Stimulated activated naive CD8-positive, alpha-beta T cell treated with anti-CD3 and anti-CD28 coated beads, Interleukin-15, Interleukin-2, amounts not matched to agents 100 U/mL and 50 U/mL, for 24 hours (primary cell): ENCODE measurements at regions not wholly inside any gene's neighbourhood (a gene's known extent, or its start where the extent isn't known, plus 50 kb on each side); places are given as distances from the start of the nearest gene placed in this dataset.

Experiments
- ATAC-seq: fragments of 150-1000 bp; cut with Tn5 transposase; one replicate; pipeline ENCODE4 v1.10.0; 2021
- DNase-seq: peaks from one replicate; pipeline ENCODE4 v3.0.0; 2021

- no peak for DNase-seq
- ATAC-seq, result no peak
These were observed 156.0 kb downstream of the MAF start for GRCh38 chr16:79444572-79444971.

- DNase-seq, result no peak
- ATAC-seq, result no peak
These were observed 160.6 kb downstream of the MAF start for GRCh38 chr16:79439901-79440300.

- DNase-seq, result no peak
- ATAC-seq, result no peak
These were observed 162.5 kb downstream of the MAF start for GRCh38 chr16:79437764-79438751.

- DNase-seq (no peak), ATAC-seq (no peak)
These were observed 163.7 kb downstream of the MAF start for GRCh38 chr16:79436885-79437284.

DNA sequence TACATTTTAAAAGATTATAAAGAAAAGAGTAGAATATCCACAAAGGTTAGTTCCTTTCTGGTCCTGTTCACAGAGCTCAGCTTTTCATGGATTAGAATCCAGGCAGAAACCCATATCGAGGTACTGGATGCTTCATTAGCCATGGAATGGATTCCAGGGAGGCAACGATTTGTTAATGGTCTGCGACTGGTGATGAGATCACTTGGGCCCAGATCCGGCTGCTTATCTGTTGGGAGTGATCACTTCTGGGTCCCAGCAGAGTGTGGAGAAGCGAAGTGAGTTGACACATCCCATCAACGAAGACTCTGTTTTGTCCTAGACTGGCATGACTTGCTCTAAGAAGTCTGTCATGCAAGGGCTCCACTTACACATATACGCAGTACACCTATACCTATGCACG is 165.8 kb downstream of the MAF start:
- ATAC-seq, result no peak

DNA sequence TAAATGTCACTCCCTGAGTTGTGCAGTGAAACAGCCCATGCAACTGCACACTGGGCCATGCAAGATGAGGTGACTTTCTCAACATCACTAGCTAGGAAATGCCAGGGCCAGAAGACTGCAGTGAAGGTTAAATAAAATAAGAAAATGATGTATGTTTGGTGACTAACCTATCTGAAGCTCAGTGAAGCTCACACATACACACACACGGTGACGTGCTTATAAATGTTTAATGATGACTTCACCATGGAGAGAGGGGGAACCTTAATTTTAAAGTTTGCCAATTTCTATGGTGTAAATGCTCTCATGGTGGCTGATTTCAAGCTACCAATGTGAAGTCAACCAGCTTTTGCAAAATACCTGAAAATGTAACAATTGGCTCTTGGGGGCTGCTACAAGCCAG is 166.4 kb downstream of the MAF start:
- DNase-seq (no peak), ATAC-seq (no peak)

More for the DNA sequence above, 165.8 kb downstream of the MAF start:
- DNase-seq, result no peak

GRCh38 chr16:79431923-79432322 is 168.6 kb downstream of the MAF start:
- ATAC-seq (no peak), DNase-seq (no peak)

- ATAC-seq, result no peak
- DNase-seq, result no peak
These were observed 170.3 kb downstream of the MAF start for GRCh38 chr16:79430191-79430678.

DNA sequence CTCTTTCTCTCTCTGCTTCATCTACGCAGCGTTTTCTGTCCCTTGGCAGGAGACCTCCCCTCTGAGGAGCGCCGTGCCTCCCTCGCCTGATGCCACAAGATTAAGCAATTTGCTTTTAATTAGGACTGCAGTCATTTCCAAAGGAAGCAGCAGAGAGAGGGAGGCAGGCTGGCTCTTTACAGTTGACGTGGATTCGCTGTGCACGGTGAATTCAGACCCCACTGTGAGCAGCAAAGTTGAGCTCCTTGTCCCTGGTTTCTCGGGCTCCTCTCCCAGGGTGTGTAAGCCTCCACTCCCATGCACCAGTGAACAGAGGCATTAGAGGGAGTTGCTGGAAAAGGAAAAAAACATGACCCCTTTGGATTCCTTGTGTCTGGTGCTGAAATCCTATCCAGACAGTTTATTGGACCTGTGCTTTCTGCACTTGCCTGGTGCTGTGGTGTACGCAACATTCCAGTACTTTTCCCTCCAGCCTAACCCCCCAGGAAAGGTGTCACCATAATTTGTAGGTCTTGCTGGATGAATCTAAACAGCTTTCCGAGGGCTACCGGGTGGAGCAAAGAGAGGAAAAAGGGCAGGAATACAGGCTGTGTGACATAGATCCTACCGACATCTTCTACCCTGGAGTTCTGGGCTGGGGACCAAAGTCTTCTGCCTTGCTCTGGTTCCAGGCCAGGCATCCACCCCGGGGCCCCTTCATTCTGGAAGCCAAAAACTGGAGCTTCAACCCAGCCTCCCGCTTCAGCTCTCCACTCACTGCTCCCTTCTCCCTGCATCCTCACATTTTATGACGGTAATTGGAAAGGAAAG is 171.0 kb downstream of the MAF start:
- ATAC-seq, result no peak
- no peak for DNase-seq

DNA sequence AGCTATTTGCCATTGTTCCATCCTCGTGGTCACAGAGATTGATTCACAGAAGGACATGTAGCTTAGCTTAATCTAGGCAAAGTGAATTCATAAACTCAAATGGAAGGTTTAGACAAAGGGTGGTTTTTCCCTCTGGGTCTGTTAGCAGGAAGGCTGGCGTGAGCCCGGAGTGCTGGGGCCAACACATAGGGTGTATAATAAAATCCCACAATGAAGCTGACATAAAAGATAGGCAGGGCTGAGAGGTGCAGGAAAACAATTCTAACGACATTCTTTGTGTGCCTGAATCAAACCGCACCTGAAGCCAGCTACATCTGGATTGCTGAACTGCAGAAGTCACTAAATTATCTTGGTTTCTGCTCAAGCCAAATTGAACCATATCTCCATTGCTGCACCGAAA is 173.9 kb downstream of the MAF start:
- no peak for DNase-seq
- ATAC-seq, result no peak

DNA sequence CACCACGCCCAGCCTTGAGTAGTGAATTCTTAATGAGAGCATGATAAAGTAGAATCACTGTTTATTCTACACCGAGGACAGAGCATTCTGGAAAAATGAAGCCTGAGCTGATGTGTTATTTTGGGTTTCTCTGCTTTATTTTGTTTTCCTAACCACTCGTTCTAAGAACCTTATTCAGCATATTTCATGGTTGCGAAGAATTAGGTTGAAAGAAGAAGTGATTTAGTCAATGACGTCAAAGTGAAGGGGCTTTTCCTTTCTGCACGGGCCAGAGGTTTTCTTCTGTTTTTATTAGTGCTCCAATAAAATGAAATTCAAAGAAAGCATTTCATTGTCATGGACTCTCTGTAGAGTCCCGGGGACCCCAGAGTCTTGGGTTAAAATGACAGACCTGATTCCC is 178.5 kb downstream of the MAF start:
- ATAC-seq (no peak), DNase-seq (no peak)

GRCh38 chr16:79421126-79421525 is 179.4 kb downstream of the MAF start:
- DNase-seq (no peak), ATAC-seq (no peak)

- ATAC-seq (no peak), DNase-seq (no peak)
These were observed 180.0 kb downstream of the MAF start for GRCh38 chr16:79420493-79420892.

DNA sequence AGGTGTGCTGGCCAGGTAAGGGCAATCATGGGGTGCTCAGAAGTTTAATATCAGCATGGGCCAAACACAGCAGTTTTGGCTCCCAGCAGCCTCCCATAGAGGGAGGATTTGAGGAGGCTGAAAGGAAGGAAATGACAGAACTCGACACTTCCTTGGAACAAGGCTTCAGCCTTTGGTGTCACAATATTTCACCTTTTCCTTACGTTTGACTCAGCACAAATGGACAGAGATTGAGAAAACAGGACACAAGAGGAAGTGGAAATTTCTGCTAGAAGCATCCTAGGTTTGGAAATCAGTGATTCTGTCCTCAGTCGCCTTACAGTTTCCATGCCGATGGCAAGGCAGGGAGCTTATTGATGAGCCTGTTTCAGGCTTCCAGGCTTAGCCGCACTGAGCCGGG is 181.4 kb downstream of the MAF start:
- no peak for DNase-seq

DNA sequence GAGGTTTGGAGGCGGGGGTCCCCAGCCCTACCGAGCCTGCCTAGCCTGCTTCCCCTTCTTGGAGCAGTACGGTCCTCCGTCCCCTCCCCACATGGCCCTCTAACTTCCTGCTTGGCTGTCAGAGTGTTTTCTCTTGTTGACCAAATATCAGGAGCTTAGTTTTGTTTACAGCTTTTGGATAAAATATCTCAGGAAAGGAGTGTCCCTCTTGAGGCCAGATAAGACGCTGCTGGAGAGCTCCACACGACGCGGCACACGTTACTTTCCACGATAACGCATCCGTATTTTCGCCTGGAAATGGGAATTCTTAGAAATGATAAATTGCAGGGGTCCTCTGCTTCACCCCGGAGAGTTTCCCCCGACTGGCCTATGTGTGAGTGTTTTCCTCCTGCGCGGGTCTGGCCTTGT is 182.9 kb downstream of the MAF start:
- no peak for DNase-seq
- no peak for ATAC-seq

More for the DNA sequence above, 181.4 kb downstream of the MAF start:
- ATAC-seq, result no peak

GRCh38 chr16:79415983-79416640 is 184.4 kb downstream of the MAF start:
- no peak for ATAC-seq
- DNase-seq, result no peak

- ATAC-seq (no peak), DNase-seq (no peak)
These were observed 187.7 kb downstream of the MAF start for GRCh38 chr16:79412783-79413225.

DNA sequence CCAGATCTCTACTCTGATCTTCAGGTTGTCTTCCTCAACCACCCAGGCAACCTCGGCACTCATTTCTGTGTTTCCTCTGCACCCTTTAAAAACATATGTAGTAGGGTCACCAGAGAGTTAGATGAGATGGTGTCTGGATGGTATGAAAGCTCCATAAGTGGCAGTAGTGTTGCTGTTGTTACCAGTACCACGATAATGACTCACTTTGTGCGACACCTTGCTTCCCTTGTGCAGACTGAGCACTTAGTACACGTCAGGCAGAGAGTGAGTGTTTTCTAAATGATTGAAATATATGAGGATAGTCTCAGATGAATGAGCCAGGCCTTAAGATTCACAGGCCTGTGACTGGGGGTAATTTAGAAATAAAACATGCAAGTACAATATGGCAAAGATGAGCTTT is 188.7 kb downstream of the MAF start:
- ATAC-seq, result peak; percentile 46
- no peak for DNase-seq

- ATAC-seq, result no peak
- DNase-seq, result no peak
These were observed 189.2 kb downstream of the MAF start for GRCh38 chr16:79411357-79411756.

DNA sequence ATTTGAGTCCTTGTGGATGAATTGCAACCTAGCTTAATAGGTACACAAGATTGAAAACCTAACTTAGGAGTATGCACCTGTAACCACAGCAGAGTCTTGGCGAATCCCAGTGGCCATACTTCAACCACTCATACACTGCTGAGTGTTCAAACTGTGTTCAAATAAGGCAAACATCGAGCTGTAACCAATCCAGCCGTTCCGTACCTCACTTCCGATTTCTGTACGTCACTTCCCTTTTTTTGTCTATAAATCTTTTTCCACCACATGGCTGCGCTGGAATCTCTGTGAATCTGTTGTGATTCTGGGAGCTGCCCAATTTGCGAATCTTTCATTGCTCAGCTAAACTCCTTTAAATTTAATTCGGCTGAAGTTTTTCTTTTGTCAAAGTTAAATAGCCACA is 190.6 kb downstream of the MAF start:
- DNase-seq, result no peak
- no peak for ATAC-seq

- ATAC-seq (no peak), DNase-seq (no peak)
These were observed 192.2 kb downstream of the MAF start for GRCh38 chr16:79408355-79408754.

DNA sequence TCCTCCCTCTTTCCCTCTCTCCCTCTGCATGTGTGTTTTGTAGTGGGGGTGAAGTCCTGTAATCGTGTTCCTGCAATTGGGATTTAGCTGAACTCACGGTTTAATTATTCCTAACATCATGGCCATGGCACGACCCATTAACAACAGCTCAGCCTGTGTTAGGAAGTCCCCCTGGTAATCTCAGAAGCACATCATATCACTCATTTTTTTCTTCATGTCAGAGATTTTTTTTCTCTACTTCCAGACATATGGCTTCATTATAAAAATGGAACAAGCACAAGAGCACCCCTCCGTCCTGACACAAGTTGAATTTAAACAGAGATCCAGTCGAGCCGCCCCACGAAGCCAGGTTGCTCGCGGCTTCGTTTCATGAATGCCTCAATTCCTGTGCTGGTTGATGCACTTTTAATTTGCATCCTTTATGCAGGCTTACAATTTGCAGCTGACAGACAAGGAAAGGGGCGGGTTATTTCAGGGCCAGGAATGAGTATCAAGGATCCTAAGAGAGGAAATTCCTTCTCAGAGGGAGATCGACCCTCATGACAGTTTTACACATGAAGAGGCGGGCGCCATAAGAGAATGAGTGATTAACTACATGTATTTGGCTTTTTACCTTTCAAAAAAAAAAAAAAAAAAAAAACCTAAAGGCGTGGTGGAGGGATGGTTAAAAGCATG is 192.9 kb downstream of the MAF start:
- ATAC-seq, result no peak

More for the DNA sequence above, 192.9 kb downstream of the MAF start:
- no peak for DNase-seq
